CD14-positive monocyte (primary cell): ENCODE measurements at regions not wholly inside any gene's neighbourhood (a gene's known extent, or its start where the extent isn't known, plus 50 kb on each side); places are given as distances from the start of the nearest gene placed in this dataset.

Experiments used
- DNase-seq, 3 donors: peaks; one replicate each; pipeline ENCODE4 v3.0.0-alpha.2; 2011 to 2022
- H2AFZ ChIP-seq: 2 replicates; pipeline ENCODE4 v1.6.0; 2012; ENCODE audit warnings: mild to moderate bottlenecking, low read depth, low read length, inconsistent platforms; ENCODE audit not compliant: insufficient read depth, poor library complexity, severe bottlenecking
- H3K27ac ChIP-seq, 2 donors: 1 replicate in 1 of 2; 2 replicates in 1 of 2; pipeline ENCODE4 v1.5.1; 2012 to 2013; ENCODE audit warnings: low read length in 2 of 2, control low read depth in 1 of 2, inconsistent platforms in 1 of 2, low read depth in 1 of 2, mild to moderate bottlenecking in 1 of 2
- H3K27me3 ChIP-seq, 2 donors: one replicate each; pipeline versions ENCODE4 v1.6.0 to v1.6.1; 2011 to 2013; ENCODE audit warnings: low read length in 2 of 2; ENCODE audit not compliant: control insufficient read depth in 2 of 2, insufficient read depth in 2 of 2
- H3K36me3 ChIP-seq, 2 donors: replicated peaks in 1 of 2; 1 replicate in 1 of 2; 2 replicates in 1 of 2; pipeline versions ENCODE4 v1.5.1 to v1.6.1; 2012 to 2013; ENCODE audit warnings: low read length in 2 of 2, control low read depth in 1 of 2, inconsistent platforms in 1 of 2, mild to moderate bottlenecking in 1 of 2; ENCODE audit not compliant: insufficient read depth in 2 of 2, control insufficient read depth in 1 of 2
- H3K4me1 ChIP-seq, 2 donors: 1 replicate in 1 of 2; 2 replicates in 1 of 2; pipeline versions ENCODE4 v1.5.1 to v1.6.1; 2012 to 2013; ENCODE audit warnings: low read length in 2 of 2, control low read depth in 1 of 2, inconsistent platforms in 1 of 2, mild to moderate bottlenecking in 1 of 2, moderate library complexity in 1 of 2; ENCODE audit not compliant: insufficient read depth in 2 of 2, control insufficient read depth in 1 of 2
- H3K4me2 ChIP-seq: replicated peaks from 2 replicates; pipeline ENCODE3; 2012; ENCODE audit warnings: low read length, moderate library complexity, mild to moderate bottlenecking; ENCODE audit not compliant: poor library complexity, severe bottlenecking; ENCODE audit errors: extremely low read depth
- H3K4me3 ChIP-seq, 3 experiments: fragments of 200-600 bp in 1 of 3; sonication (generic) in 1 of 3; replicated peaks in 1 of 3; 1 replicate in 2 of 3; 2 replicates in 1 of 3; pipeline ENCODE4 v1.5.1; 2011 to 2013; ENCODE audit warnings: low read length in 3 of 3, mild to moderate bottlenecking in 3 of 3, control low read depth in 2 of 3, low read depth in 2 of 3, inconsistent platforms in 1 of 3, moderate library complexity in 1 of 3
- H3K79me2 ChIP-seq: 2 replicates; pipeline ENCODE4 v1.6.0; 2012; ENCODE audit warnings: mild to moderate bottlenecking, control low read depth, inconsistent platforms, low read length, moderate library complexity; ENCODE audit not compliant: insufficient read depth
- H3K9ac ChIP-seq: 2 replicates; pipeline ENCODE4 v1.6.0; 2017; ENCODE audit warnings: low read length, mild to moderate bottlenecking; ENCODE audit not compliant: insufficient read depth, poor library complexity, severe bottlenecking
- H3K9me3 ChIP-seq, 2 donors: replicated peaks in 1 of 2; 1 replicate in 1 of 2; 2 replicates in 1 of 2; pipeline versions ENCODE4 v1.5.1 to v1.6.1; 2012 to 2013; ENCODE audit warnings: low read length in 2 of 2, control low read depth in 1 of 2; ENCODE audit not compliant: control insufficient read depth in 1 of 2, insufficient read depth in 1 of 2
- H4K20me1 ChIP-seq: 2 replicates; pipeline ENCODE4 v1.6.0; 2012; ENCODE audit warnings: mild to moderate bottlenecking, low read length, control low read depth, moderate library complexity; ENCODE audit not compliant: insufficient read depth
- H3K27ac Mint-ChIP-seq, 7 donors: one replicate each; pipeline ENCODE4 v1.8.0; 2020; ENCODE audit warnings: mild to moderate bottlenecking in 7 of 7, mixed read lengths in 7 of 7, moderate library complexity in 6 of 7, inconsistent platforms in 2 of 7
- H3K27me3 Mint-ChIP-seq, 3 donors: one replicate each; pipeline ENCODE4 v1.8.0; 2021 to 2022; ENCODE audit warnings: low read depth in 3 of 3, mild to moderate bottlenecking in 3 of 3, mixed read lengths in 3 of 3, moderate library complexity in 3 of 3, inconsistent platforms in 1 of 3
- H3K36me3 Mint-ChIP-seq, 2 donors: one replicate each; pipeline ENCODE4 v1.8.0; 2020; ENCODE audit warnings: mixed read lengths in 2 of 2, inconsistent platforms in 1 of 2, mild to moderate bottlenecking in 1 of 2
- H3K4me1 Mint-ChIP-seq: one replicate; pipeline ENCODE4 v1.8.0; 2020; ENCODE audit warnings: mild to moderate bottlenecking, mixed read lengths
- H3K4me3 Mint-ChIP-seq, 2 donors: one replicate each; pipeline ENCODE4 v1.8.0; 2020; ENCODE audit warnings: mild to moderate bottlenecking in 2 of 2, mixed read lengths in 2 of 2, moderate library complexity in 1 of 2
- H3K9me3 Mint-ChIP-seq, 7 donors: one replicate each; pipeline ENCODE4 v1.8.0; 2020 to 2022; ENCODE audit warnings: mixed read lengths in 7 of 7, mild to moderate bottlenecking in 6 of 7, moderate library complexity in 6 of 7, inconsistent platforms in 2 of 7
- whole genome bisulfite sequencing: methylation state at CpG from one replicate; pipeline ENCODE4 v1.1.5; 2013; ENCODE audit warnings: missing lambda C conversion rate; ENCODE audit not compliant: insufficient coverage; 5-methylcytosine and 5-hydroxymethylcytosine counted together
- intact Hi-C, 2 donors: fragments of 100-400 bp; cut with micrococcal nuclease; formaldehyde crosslinking; loops; one replicate each; pipeline versions ENCODE4 v1.15.0 to v1.15.1; 2023
- TF ChIP-seq, protein P1 (sequence below): fragments of 200-600 bp; IDR thresholded peaks from one replicate; pipeline ENCODE4 v1.8.0; 2022; ENCODE audit warnings: antibody characterized with exemption, mild to moderate bottlenecking

GRCh38 chr11:50186146-50186545 lies 153.5 kb downstream of the OR4C45 start:
- Histone ChIP-seq H3K36me3 (no peaks in the 10 kb centered on the region), H3K9ac (no peak overlapping the region), H3K4me1 (no peaks in the 10 kb centered on the region), H3K4me2 (no peak overlapping the region), H2AFZ (no peak overlapping the region), H3K4me3 (no peak overlapping the region), H3K79me2 (no peaks in the 10 kb centered on the region), H3K27me3 (no peaks in the 10 kb centered on the region), H3K9me3 (peaks cover 17 to 27% of the 10 kb centered on the region in 2 donors), H4K20me1 (no peaks in the 10 kb centered on the region), H3K27ac (no peak overlapping the region)
- intact Hi-C loops = no loop called here
- Mint-ChIP-seq H3K27ac (no peak overlapping the region), H3K36me3 (no peaks in the 10 kb centered on the region), H3K4me3 (no peak overlapping the region), H3K27me3 (peaks cover 0 to 1% (median 0%) of the 10 kb centered on the region in 3 donors), H3K4me1 (no peaks in the 10 kb centered on the region), H3K9me3 (peaks cover 7 to 23% (median 9%) of the 10 kb centered on the region in 7 donors)
- DNase-seq = no peak
- TF ChIP-seq, protein P1, sequence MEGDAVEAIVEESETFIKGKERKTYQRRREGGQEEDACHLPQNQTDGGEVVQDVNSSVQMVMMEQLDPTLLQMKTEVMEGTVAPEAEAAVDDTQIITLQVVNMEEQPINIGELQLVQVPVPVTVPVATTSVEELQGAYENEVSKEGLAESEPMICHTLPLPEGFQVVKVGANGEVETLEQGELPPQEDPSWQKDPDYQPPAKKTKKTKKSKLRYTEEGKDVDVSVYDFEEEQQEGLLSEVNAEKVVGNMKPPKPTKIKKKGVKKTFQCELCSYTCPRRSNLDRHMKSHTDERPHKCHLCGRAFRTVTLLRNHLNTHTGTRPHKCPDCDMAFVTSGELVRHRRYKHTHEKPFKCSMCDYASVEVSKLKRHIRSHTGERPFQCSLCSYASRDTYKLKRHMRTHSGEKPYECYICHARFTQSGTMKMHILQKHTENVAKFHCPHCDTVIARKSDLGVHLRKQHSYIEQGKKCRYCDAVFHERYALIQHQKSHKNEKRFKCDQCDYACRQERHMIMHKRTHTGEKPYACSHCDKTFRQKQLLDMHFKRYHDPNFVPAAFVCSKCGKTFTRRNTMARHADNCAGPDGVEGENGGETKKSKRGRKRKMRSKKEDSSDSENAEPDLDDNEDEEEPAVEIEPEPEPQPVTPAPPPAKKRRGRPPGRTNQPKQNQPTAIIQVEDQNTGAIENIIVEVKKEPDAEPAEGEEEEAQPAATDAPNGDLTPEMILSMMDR = no peak
- WGBS = no CpG with 5 or more reads among the region's 1 CpG

DNA sequence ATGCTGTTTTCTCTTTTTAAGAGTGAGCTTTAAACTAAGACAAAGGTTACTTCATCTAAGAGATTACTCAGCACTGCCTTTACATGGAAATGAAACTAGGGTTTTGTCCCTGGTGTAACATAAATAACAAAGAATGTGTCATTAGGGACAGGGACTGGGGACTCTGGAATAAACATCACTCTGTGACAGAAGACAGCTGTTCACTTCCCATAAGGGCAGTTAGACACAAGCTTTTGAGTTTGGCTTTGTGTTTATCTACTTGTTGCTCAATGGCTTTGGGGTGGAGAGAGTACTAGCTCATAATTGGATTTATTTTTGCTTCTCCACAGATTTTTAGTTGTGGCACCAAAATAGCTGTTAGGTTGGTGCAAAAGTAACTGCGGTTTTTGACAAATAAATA lies 154.5 kb downstream of the OR4C45 start:
- TF ChIP-seq, protein P1 = no peak
- Histone ChIP-seq H3K4me1 (no peaks in the 10 kb centered on the region), H3K4me3 (no peak overlapping the region), H3K4me2 (no peak overlapping the region), H3K27ac (no peak overlapping the region), H2AFZ (no peak overlapping the region), H3K36me3 (no peaks in the 10 kb centered on the region), H3K27me3 (no peaks in the 10 kb centered on the region), H3K79me2 (no peaks in the 10 kb centered on the region), H4K20me1 (no peaks in the 10 kb centered on the region), H3K9ac (no peak overlapping the region), H3K9me3 (peaks cover 24% of the 10 kb centered on the region in 2 donors)
- Mint-ChIP-seq H3K4me3 (no peak overlapping the region), H3K27ac (no peak overlapping the region), H3K27me3 (peaks cover 0 to 1% (median 0%) of the 10 kb centered on the region in 3 donors), H3K4me1 (no peaks in the 10 kb centered on the region), H3K36me3 (no peaks in the 10 kb centered on the region), H3K9me3 (peaks cover 5 to 31% (median 13%) of the 10 kb centered on the region in 7 donors)
- DNase-seq = no peak
- intact Hi-C loops = no loop called here
- no CpG with 5 or more reads among the region's 1 CpG for WGBS
